ENCODE measurements at regions not wholly inside any gene's neighbourhood (a gene's known extent, or its start where the extent isn't known, plus 50 kb on each side); places are given as distances from the start of the nearest gene placed in this dataset.
"Not testable (repeated sequence)": the region's sequence is repeated elsewhere in the genome, so short reads cannot be mapped to it uniquely, and the experiment has no call there.

DNA sequence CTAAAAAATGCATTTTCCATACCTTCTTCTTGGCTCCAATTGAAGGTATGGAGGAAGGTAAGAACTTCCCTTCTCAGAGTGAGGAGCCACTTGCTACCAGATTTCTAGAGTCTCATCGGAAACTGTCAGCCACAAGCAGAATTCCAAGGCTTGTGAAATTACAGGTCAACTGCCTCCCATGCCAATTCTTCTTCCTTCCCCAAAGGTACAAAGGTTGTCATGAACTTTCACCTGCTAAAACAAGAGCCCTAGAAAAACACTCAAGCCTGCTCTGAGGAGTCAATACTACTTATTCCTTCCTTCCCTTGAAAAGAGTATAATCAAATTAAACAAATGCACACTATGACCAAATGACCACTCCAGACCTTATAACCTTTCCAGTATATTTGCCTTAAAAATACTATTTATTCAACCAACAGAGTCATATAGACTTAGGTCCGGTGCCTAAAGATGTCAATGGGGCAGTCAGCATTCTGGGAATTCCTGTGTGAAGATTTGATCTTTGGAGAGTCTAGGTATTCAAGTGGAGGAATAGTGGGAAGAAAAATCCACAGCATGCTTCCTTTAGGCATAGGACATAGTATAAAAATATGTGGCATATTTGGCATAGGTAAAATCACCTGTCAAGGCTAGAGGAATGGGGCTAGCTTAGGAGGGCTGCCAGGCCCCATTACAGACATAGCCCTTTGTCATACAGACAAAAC, 539.3 kb downstream of the LIG4 start:
- ATAC-seq, result no peak
- H3K36me3 Mint-ChIP-seq, result no peaks in the 10 kb centered on the region
- H3K9me3 Mint-ChIP-seq, result peaks cover 17% of the 10 kb centered on the region
- no peaks in the 10 kb centered on the region for H3K4me1 Mint-ChIP-seq
- no peak for DNase-seq (ENCODE audit: low spot score in 2 of 2)
- no peak overlapping the region for H3K4me3 Mint-ChIP-seq
- no peak overlapping the region for H3K27ac Mint-ChIP-seq

DNA sequence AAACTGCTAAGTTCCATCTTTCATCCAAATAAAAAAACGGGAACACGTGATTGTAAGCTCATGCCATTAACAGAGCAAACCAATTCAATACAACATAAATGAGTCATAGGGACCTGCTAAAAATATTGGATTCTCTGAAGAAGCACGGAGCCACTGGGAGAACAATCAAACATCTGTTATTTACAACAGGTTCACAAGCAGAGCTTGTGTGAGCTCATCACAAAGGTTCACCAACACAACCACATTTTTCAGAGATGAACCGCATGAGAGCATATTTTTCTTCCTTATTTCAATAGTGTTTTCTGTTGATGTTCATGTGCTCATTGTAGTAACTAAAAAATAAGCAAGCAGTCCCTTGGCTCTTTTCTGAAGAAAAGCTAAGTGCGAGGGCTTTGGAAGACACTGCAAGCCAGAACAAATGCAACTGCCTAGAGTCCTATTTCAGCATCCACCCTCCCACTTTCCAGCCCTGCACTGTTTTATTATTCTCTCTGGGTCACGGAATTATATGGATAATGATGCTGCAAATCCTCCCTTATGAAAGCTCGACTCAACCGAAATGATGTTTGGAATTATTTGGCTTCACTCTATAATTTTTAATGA, 545.8 kb downstream of the LIG4 start:
- H3K27ac Mint-ChIP-seq, result no peak overlapping the region
- DNase-seq (ENCODE audit: low spot score in 2 of 2), result no peak
- no peak overlapping the region for H3K4me3 Mint-ChIP-seq
- no peaks in the 10 kb centered on the region for H3K4me1 Mint-ChIP-seq
- H3K9me3 Mint-ChIP-seq, result peaks cover 22% of the 10 kb centered on the region
- no peaks in the 10 kb centered on the region for H3K36me3 Mint-ChIP-seq
- ATAC-seq, result no peak

DNA sequence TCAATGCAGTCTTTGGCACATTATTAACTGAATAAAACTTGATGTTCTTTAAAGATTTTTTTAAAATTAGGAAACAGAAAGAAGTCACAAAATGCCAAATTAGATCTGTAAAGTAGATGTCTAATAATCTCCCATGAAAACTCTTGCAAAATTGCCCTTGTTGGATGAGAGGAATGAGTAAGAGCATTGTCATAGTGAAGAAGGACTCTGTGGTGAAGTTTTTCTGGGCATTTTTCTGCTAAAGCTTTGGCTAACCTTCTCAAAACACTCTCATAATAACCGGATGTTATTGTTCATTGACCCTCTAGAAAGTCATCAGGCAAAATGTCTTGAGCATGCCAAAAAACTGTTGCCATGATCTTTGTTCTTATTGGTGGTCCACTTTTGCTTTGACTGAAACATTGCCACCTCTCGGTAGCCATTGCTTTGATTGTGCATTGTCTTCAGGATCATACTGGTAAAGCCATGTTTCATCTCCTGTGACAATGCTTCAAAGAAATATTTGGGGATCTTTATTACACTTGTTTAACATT, 549.3 kb downstream of the LIG4 start:
- Mint-ChIP-seq H3K27ac (no peak overlapping the region), H3K9me3 (peaks cover 21% of the 10 kb centered on the region), H3K4me1 (no peaks in the 10 kb centered on the region), H3K36me3 (no peaks in the 10 kb centered on the region), H3K4me3 (no peak overlapping the region)
- DNase-seq (ENCODE audit: low spot score in 2 of 2) (no peak), ATAC-seq (no peak)

DNA sequence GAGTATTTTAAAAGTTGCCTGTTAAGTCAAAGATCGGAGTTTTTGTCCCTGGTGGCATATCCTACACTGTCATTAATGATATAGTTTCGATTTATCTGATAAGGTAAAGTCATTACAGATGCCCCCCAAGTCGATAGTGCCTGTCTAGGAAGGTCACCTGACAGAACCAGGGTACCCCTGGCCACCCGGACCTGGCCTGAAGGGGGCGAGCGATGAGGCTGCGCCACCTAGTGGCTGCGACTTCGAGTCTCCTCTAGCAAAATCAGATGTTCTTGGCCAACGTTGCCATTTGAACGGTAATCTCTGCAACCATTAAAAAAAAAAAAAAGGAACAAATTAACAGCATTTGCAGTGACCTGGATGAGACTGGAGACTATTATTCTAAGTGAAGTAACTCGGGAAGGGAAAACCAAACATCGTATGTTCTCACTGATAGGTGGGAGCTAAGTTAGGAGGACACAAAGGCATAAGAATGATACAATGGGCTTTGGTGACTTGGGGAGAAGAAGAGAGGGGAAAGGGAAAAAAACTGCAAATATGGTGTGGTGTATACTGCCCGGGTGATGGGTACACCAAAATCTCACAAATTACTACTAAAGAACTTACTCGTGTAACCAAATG, 565.1 kb downstream of the LIG4 start:
- Mint-ChIP-seq H3K9me3 (peaks cover 18% of the 10 kb centered on the region), H3K4me1 (no peaks in the 10 kb centered on the region), H3K36me3 (no peaks in the 10 kb centered on the region), H3K27ac (no peak overlapping the region), H3K4me3 (no peak overlapping the region)
- peak; percentile 31 for ATAC-seq
- peak in 1 of 2 donors; percentile 48 for DNase-seq (ENCODE audit: low spot score in 2 of 2)

DNA sequence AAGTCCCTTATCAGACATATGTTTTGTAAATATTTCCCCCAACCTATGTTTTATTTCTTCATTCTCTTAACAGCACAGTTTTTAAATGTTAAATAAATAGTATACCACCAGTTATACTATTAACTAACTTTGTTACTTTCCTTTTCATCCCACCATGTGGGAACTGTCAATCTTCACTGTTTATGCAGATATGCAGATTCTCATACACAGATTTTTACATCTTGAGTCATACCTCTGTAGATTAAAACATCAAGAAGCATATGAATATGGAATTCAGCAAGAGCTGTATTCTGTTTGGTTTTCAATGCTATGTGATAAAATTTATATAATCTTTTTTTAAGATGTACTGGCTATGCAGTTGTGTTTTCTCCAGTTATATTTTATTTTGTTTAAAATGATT, 566.3 kb downstream of the LIG4 start:
- H3K4me1 Mint-ChIP-seq, result no peaks in the 10 kb centered on the region
- H3K27ac Mint-ChIP-seq, result no peak overlapping the region
- no peak for DNase-seq (ENCODE audit: low spot score in 2 of 2)
- no peak overlapping the region for H3K4me3 Mint-ChIP-seq
- H3K9me3 Mint-ChIP-seq, result peaks cover 15% of the 10 kb centered on the region
- ATAC-seq, result no peak
- H3K36me3 Mint-ChIP-seq, result no peaks in the 10 kb centered on the region

DNA sequence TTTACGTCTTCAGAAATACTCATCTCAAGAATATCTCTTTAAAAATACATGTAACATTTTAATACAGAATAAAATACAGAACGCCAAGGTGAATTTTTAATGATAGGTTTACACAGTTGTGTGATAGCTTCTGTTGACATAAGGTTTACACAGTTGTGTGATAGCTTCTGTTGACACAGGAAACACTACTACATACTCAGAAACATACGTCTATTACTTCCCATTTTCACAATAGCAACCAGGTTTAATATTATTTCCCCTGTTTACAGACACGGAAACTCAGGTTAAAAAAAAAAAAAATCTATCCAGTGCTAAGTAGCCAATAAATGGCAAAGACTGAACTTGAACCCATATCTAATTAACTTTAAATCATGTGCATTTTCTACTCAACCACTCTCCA, 571.2 kb downstream of the LIG4 start:
- Mint-ChIP-seq H3K36me3 (no peaks in the 10 kb centered on the region), H3K4me1 (no peaks in the 10 kb centered on the region), H3K4me3 (no peak overlapping the region), H3K27ac (no peak overlapping the region), H3K9me3 (peaks cover 12% of the 10 kb centered on the region)
- DNase-seq (ENCODE audit: low spot score in 2 of 2), result no peak
- ATAC-seq, result no peak

DNA sequence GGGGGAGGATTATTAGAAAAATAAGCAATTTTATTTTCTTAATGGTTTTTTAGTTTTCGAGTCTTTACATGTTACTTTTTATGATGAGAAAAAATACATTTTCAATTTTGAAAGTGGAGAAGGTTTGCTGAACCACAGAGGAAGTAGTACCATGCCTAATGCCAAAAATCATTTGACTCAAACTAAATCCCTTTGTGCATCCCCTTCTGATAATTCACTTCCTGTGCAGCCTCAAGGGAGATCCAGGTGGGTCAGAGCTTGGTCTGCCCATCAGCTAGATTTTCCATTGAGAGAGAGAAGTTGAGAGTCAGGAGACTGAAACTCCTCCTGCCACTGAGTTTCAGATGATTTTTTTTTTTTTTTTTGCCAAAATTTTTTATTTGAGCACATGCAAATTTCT, 571.7 kb downstream of the LIG4 start:
- Mint-ChIP-seq H3K4me3 (no peak overlapping the region), H3K4me1 (no peaks in the 10 kb centered on the region), H3K9me3 (peaks cover 13% of the 10 kb centered on the region), H3K27ac (no peak overlapping the region), H3K36me3 (no peaks in the 10 kb centered on the region)
- DNase-seq (ENCODE audit: low spot score in 2 of 2) (no peak), ATAC-seq (no peak)

DNA sequence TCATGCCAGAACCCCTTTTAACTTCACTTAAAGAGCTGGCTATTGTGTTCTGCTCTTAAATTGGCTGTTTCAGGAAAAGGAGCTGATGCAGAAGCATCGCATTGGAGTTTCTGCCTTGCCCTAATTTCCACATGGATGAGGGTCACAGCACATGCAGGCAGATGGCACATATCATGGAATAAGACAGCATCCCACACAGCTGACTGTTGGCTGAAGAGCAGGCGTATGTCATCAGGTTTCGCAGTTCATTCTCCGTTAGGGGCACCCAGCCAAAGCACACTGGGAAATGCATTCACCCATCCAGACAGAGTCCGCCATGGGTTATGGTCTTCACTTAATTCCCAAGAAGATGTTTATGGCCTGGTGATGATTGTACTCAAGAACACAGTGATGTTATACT, 572.5 kb downstream of the LIG4 start:
- H3K4me1 Mint-ChIP-seq, result no peaks in the 10 kb centered on the region
- H3K4me3 Mint-ChIP-seq, result no peak overlapping the region
- ATAC-seq, result no peak
- no peaks in the 10 kb centered on the region for H3K36me3 Mint-ChIP-seq
- no peak for DNase-seq (ENCODE audit: low spot score in 2 of 2)
- peaks cover 17% of the 10 kb centered on the region for H3K9me3 Mint-ChIP-seq
- H3K27ac Mint-ChIP-seq, result no peak overlapping the region

DNA sequence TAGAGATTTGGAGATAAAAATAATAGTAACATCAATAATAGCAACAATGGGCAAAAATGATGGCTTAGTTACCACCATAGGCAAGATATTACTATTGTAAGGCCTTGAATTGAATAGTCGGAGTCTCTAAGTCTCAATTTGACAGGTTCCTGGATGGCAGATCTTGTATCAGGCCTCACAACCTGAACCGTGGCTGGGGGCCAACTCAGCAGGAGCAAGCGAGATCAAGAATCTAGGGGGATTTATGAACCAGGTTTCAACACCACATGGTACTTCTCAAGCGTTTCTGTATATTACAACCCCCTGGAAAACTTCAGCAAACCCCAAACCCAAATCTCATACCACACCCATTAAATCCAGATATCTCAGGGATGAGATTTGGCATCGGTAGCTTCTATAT, 573.8 kb downstream of the LIG4 start:
- H3K9me3 Mint-ChIP-seq, result peaks cover 17% of the 10 kb centered on the region

DNA sequence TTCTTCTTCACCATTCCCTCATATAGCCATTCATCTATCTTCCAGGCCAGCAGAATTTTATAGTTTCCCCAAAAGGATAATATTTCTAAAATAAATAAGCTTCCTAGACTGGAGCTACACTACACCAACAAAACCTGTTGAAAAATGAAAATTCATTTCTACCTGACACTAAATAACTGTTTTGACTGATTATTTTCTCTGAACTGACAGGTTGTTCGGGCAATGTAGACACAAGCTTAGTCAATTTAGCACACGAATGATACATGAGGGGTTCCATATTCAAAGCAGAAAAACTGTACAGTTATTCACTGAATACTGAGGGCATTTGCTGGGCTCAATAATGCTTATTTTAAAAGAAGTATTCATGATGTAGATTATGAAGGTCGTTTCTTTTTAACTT, 589.7 kb downstream of the LIG4 start:
- no peak for DNase-seq (ENCODE audit: low spot score in 2 of 2)
- Mint-ChIP-seq H3K4me3 (no peak overlapping the region), H3K27ac (no peak overlapping the region), H3K4me1 (no peaks in the 10 kb centered on the region), H3K9me3 (peaks cover 7% of the 10 kb centered on the region), H3K36me3 (no peaks in the 10 kb centered on the region)
- no peak for ATAC-seq

More for the DNA sequence above, 573.8 kb downstream of the LIG4 start:
- no peak for DNase-seq (ENCODE audit: low spot score in 2 of 2)
- H3K27ac Mint-ChIP-seq, result no peak overlapping the region
- H3K4me1 Mint-ChIP-seq, result no peaks in the 10 kb centered on the region
- no peak overlapping the region for H3K4me3 Mint-ChIP-seq
- ATAC-seq, result no peak
- H3K36me3 Mint-ChIP-seq, result no peaks in the 10 kb centered on the region

DNA sequence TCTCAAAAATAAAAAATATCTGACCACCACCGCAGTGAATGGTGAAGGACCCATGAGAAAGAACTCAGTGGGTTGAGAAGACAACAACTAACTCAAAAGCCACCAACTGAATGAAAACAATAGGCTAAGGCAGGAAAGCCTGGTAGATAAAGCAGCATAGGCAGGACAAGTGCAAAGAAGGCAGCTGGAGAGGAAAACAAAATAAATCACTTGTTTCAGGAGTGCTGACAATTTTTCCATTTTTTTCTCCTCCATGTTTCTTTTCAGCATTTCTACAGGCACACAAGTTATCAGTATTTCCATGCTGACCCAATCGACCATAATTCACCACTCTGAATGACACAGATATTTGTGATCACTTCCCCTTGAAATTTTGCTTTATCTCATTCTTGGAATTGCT, 597.8 kb downstream of the LIG4 start:
- DNase-seq (ENCODE audit: low spot score in 2 of 2) (no peak), ATAC-seq (no peak)
- H3K9me3 Mint-ChIP-seq, result peaks cover 8% of the 10 kb centered on the region
- no peaks in the 10 kb centered on the region for H3K4me1 Mint-ChIP-seq
- no peak overlapping the region for H3K4me3 Mint-ChIP-seq
- H3K27ac Mint-ChIP-seq, result no peak overlapping the region
- H3K36me3 Mint-ChIP-seq, result no peaks in the 10 kb centered on the region

DNA sequence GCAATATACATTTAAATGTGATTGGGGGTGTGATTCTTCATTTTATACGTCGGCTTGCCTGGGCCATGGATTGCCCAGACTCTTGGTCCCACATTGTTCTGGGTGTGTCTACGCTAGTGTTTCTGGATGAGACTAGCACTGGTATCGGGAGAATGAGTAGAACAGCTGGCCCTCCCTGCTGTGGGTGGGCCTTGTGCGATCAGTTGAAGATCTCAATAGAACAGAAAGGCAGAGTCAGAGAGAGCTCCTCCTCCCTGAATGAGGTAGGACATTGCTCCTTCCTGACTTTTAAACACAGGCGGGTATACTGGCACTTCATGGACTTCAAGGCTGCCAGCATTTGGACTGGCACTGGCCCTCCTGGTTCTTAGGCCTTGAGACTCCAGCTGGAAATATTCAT, 603.0 kb downstream of the LIG4 start:
- no peaks in the 10 kb centered on the region for H3K4me1 Mint-ChIP-seq
- no peaks in the 10 kb centered on the region for H3K36me3 Mint-ChIP-seq
- peaks cover 32% of the 10 kb centered on the region for H3K9me3 Mint-ChIP-seq
- DNase-seq (ENCODE audit: low spot score in 2 of 2) (no peak), ATAC-seq (no peak)
- H3K27ac Mint-ChIP-seq, result no peak overlapping the region
- no peak overlapping the region for H3K4me3 Mint-ChIP-seq

DNA sequence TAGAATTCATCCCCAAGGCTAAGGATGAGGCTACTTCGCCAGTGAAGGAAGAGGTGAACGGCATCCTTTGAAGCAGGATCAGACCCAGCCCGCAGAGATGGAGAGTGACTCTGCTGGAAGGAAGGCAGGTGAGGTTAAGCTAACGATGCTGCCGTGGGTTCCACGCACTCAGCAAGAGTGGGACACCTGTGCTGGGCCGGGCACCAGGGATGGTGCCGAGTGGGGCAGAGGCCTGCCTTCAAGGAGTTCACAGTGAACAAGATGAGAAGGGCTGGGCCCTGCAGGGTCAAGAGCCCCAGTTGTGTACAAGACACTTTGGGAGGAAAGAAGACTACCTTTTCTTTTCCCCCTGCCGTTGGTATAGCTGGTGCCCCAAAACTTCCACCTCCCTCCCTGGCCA, 606.6 kb downstream of the LIG4 start:
- H3K9me3 Mint-ChIP-seq, result peaks cover 40% of the 10 kb centered on the region
- no peak overlapping the region for H3K4me3 Mint-ChIP-seq
- H3K4me1 Mint-ChIP-seq, result no peaks in the 10 kb centered on the region
- H3K36me3 Mint-ChIP-seq, result no peaks in the 10 kb centered on the region
- ATAC-seq, result no peak
- H3K27ac Mint-ChIP-seq, result no peak overlapping the region
- DNase-seq (ENCODE audit: low spot score in 2 of 2), result no peak

DNA sequence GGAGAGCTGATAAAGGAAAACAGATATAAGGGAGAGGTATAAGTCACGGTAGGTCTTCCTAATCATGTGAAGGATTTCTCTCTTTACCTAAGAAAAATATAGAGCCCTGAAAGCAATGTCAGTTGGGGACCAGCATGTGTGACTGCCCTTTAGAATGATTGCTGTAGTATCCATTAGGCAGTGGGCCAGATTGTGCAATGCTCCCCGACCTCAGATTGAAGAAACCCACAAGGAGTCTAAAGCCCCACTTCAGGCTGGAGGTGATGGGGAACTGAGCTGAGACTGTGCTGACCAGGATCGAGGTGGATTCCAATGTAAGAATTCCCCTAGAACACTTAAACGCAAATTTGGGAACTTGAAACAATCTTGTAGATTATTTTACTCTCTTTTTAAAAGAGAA, 614.4 kb downstream of the LIG4 start:
- H3K36me3 Mint-ChIP-seq, result no peaks in the 10 kb centered on the region
- DNase-seq (ENCODE audit: low spot score in 2 of 2), result no peak

DNA sequence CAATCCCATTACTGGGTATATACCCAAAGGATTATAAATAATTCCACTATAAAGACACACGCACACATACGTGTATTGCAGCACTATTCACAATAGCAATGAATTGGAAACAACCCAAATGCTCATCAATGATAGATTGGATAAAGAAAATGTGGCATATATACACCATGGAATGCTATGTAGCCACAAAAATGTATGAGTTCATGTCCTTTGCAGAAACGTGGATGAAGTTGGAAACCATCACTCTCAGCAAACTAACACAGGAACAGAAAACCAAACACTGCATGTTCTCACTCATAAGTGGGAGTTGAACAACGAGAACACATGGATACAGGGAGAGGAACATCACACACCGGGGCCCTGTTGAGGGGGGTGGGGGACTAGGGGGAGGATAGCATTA, 619.0 kb downstream of the LIG4 start:
- H3K9me3 Mint-ChIP-seq; DNase-seq (ENCODE audit: low spot score in 2 of 2); H3K4me1 Mint-ChIP-seq; ATAC-seq; H3K27ac Mint-ChIP-seq; H3K4me3 Mint-ChIP-seq; H3K36me3 Mint-ChIP-seq: not testable (repeated sequence)

More for the DNA sequence above, 614.4 kb downstream of the LIG4 start:
- peaks cover 2% of the 10 kb centered on the region for H3K9me3 Mint-ChIP-seq
- H3K27ac Mint-ChIP-seq, result no peak overlapping the region
- H3K4me3 Mint-ChIP-seq, result no peak overlapping the region
- no peaks in the 10 kb centered on the region for H3K4me1 Mint-ChIP-seq
- no peak for ATAC-seq

DNA sequence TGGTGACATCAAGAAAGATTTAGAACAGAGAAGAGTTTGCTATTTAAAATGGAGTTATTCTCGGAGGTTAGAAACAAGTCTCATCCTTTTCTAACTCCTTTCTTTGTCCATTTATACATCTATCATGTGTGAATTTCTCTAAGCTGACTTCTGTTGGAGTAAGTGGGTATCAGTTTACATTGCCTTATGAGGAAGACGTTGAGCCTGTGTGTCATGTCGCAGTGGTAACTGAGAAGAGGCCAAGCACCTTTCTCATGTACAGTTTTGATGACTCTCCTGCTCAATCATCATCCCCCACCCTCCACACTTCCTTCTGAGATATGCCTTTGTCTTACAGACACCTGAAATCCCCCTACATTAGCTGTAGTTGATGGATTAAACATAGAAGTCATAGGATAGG, 624.8 kb downstream of the LIG4 start:
- no peak overlapping the region for H3K27ac Mint-ChIP-seq
- no peaks in the 10 kb centered on the region for H3K4me1 Mint-ChIP-seq
- peaks cover 13% of the 10 kb centered on the region for H3K9me3 Mint-ChIP-seq
- DNase-seq (ENCODE audit: low spot score in 2 of 2), result no peak
- no peaks in the 10 kb centered on the region for H3K36me3 Mint-ChIP-seq
- ATAC-seq, result no peak
- no peak overlapping the region for H3K4me3 Mint-ChIP-seq

Measured in stimulated activated effector memory CD8-positive, alpha-beta T cell treated with anti-CD3 and anti-CD28 coated beads, Interleukin-12 subunit alpha, Interleukin-12 subunit beta, amount 100 ng/mL, for 72 hours (primary cell).